SK-N-MC (cell line): ENCODE measurements at regions not wholly inside any gene's neighbourhood (a gene's known extent, or its start where the extent isn't known, plus 50 kb on each side); places are given as distances from the start of the nearest gene placed in this dataset.
A peak's percentile ranks its signal among the peaks of the same experiment; 100 is the strongest.
"Not testable (repeated sequence)": the region's sequence is repeated elsewhere in the genome, so short reads cannot be mapped to it uniquely, and the experiment has no call there.

ENCODE experiments used
- DNase-seq: peaks from one replicate; pipeline ENCODE4 v3.0.0-alpha.2; 2011; ENCODE audit warnings: low read depth, low spot score
- H3K27ac ChIP-seq: fragments of 200-600 bp; sonication (generic); 2 replicates; pipeline ENCODE4 v1.5.1; 2016; ENCODE audit warnings: mixed run types
- H3K36me3 ChIP-seq: fragments of 200-600 bp; sonication (generic); 2 replicates; pipeline ENCODE4 v1.6.1; 2017; ENCODE audit warnings: antibody characterized with exemption, low read length, mixed read lengths; ENCODE audit not compliant: insufficient read depth
- H3K4me3 ChIP-seq: fragments of 200-600 bp; sonication (generic); 2 replicates; pipeline ENCODE4 v1.5.1; 2016
- H3K9ac ChIP-seq: fragments of 200-600 bp; sonication (generic); 2 replicates; pipeline ENCODE4 v1.8.0; 2017; ENCODE audit warnings: mixed run types, mixed read lengths; ENCODE audit not compliant: insufficient read length
- H3K9me3 ChIP-seq: fragments of 200-600 bp; sonication (generic); 2 replicates; pipeline ENCODE4 v1.6.1; 2017; ENCODE audit warnings: low read depth, mild to moderate bottlenecking, antibody characterized with exemption, low read length, moderate library complexity, mixed read lengths
- EZH2 ChIP-seq: fragments of 200-600 bp; sonication (generic); IDR thresholded peaks from one replicate; pipeline ENCODE4 v1.6.1; 2017; ENCODE audit warnings: antibody characterized with exemption
- FOXP2 ChIP-seq: optimal IDR thresholded peaks from 2 replicates; pipeline ENCODE3; 2011; ENCODE audit warnings: mild to moderate bottlenecking, moderate library complexity; ENCODE audit not compliant: insufficient read depth; ENCODE audit errors: extremely low read length, control extremely low read depth
- POLR2AphosphoS5 ChIP-seq: IDR thresholded peaks from 2 replicates; pipeline ENCODE4 v1.6.1; 2012; ENCODE audit warnings: mild to moderate bottlenecking, low read depth, low read length, borderline replicate concordance

GRCh38 chr6:27800731-27801373 is 111.3 kb downstream of the OR2B2 start:
- TF ChIP-seq EZH2 (no peak), POLR2AphosphoS5 (0 out of 2 replicates have a peak, but pooled peaks have one; percentile 25)
- Histone ChIP-seq H3K4me3 (no peak overlapping the region), H3K27ac (peak overlapping the region; percentile 56), H3K36me3 (no peaks in the 10 kb centered on the region), H3K9ac (no peak overlapping the region), H3K9me3 (no peaks in the 10 kb centered on the region)
- no peak for DNase-seq

- DNase-seq, result no peak
- no peaks in the 10 kb centered on the region for H3K9me3 ChIP-seq
- H3K36me3 ChIP-seq, result no peaks in the 10 kb centered on the region
- no peak overlapping the region for H3K27ac ChIP-seq
- no peak overlapping the region for H3K4me3 ChIP-seq
- no peak for TF ChIP-seq FOXP2
- no peak for TF ChIP-seq EZH2
- no peak for TF ChIP-seq POLR2AphosphoS5
- H3K9ac ChIP-seq, result no peak overlapping the region
Measured at GRCh38 chr6:27797960-27798359, 114.2 kb downstream of the OR2B2 start.

DNA sequence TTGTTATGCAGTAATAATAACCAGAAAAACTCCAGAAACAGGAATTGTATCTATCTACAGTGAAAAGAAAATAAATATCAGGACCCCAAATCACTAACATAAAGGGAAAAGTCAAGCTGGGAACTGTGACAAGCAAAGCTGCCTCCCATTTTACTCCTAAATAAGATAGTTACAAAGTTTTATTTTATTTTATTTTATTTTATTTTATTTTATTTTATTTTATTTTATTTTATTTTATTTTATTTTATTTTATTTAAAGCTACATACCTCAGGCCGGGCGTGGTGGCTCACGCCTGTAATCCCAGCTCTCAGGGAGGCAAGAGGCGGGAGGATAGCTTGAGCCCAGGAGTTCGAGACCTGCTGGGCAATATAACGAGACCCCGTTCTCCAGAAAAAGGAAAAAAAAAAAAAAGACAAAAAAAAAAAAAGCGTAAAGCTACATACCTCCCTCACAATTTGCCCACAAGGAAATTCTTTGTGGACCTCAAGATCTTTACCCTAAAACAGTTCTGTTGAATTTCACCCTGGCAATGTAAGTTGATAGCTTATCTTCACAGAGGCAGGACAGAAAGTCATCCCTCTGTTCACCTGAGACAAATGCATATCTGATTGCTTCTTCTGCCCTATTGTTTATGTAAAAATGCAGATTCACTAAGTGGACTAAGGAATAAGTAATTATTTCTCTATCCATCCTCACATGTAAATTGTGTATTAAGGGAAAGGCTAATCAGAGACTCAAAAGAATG is 115.3 kb downstream of the OR2B2 start:
- DNase-seq, H3K4me3 ChIP-seq, H3K36me3 ChIP-seq, H3K27ac ChIP-seq, H3K9me3 ChIP-seq, H3K9ac ChIP-seq: not testable (repeated sequence)

GRCh38 chr6:27795697-27796494 is 116.3 kb downstream of the OR2B2 start:
- Histone ChIP-seq H3K4me3 (peak overlapping the region; percentile 58), H3K9ac (peak overlapping the region; percentile 15), H3K36me3 (no peaks in the 10 kb centered on the region), H3K9me3 (no peaks in the 10 kb centered on the region), H3K27ac (no peak overlapping the region)
- TF ChIP-seq POLR2AphosphoS5 (peak; percentile 72), EZH2 (no peak)
- DNase-seq, result peak; percentile 97

- no peak for TF ChIP-seq FOXP2
- TF ChIP-seq EZH2, result no peak
- TF ChIP-seq POLR2AphosphoS5, result no peak; the same call in 1 of the 2 replicates
- no peak for DNase-seq
- H3K9ac ChIP-seq, result peak overlapping the region; percentile 84
- peak overlapping the region; percentile 96 for H3K4me3 ChIP-seq
- peak overlapping the region; percentile 84; the same call in 1 of the 2 replicates for H3K27ac ChIP-seq
- no peaks in the 10 kb centered on the region for H3K9me3 ChIP-seq
- H3K36me3 ChIP-seq, result no peaks in the 10 kb centered on the region
Measured at GRCh38 chr6:27791182-27791943, 120.8 kb downstream of the OR2B2 start.

GRCh38 chr6:27788376-27788775 is 123.8 kb downstream of the OR2B2 start:
- not testable (repeated sequence) for H3K36me3 ChIP-seq, H3K27ac ChIP-seq, H3K4me3 ChIP-seq, H3K9ac ChIP-seq, H3K9me3 ChIP-seq, DNase-seq

DNA sequence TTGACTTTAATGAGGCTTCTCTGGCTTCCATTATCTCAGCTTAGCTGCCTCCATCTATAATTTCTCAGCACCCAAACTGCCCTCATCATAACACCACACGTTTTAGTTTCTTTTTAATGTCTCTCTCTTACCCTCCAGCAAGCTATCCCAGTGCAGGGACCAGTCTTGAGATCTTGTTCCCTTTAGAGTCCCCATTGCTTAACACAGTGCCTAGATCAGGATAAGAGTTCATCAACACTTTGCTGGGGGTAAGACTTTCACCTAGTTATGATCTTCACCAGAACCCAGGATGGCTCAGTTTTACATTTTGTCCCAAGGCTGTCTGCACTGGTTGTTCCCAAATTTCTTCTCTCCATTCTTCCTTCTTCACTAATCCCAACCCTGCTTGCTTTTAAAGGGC is 126.1 kb downstream of the OR2B2 start:
- Histone ChIP-seq H3K27ac (no peak overlapping the region), H3K9ac (no peak overlapping the region), H3K36me3 (no peaks in the 10 kb centered on the region), H3K4me3 (no peak overlapping the region), H3K9me3 (no peaks in the 10 kb centered on the region)
- TF ChIP-seq FOXP2, result no peak
- TF ChIP-seq EZH2, result no peak
- no peak for TF ChIP-seq POLR2AphosphoS5
- no peak for DNase-seq

DNA sequence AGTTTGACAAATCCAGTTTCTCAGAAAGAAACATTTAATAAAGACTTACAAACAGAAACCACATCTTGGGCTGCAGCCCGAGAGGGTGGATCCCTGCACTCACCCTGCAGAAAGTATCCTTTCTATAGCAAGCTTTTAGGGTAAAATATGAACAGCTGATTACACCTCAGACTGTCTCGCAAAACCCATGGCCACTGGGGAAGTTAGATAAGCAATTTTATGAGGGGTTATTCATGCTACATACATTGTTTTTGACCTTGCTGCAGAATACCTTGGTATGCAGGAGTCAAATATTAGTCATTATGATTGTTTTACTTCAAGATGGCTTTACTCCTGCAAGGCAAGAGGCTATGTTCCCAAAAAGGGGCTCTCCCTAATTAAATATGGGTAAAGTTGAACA is 126.9 kb downstream of the OR2B2 start:
- no peaks in the 10 kb centered on the region for H3K36me3 ChIP-seq
- no peak overlapping the region for H3K4me3 ChIP-seq
- TF ChIP-seq FOXP2 (no peak), POLR2AphosphoS5 (no peak), EZH2 (no peak)
- DNase-seq, result no peak
- no peak overlapping the region for H3K27ac ChIP-seq
- H3K9ac ChIP-seq, result no peak overlapping the region
- H3K9me3 ChIP-seq, result no peaks in the 10 kb centered on the region
